ENCODE measurements at regions not wholly inside any gene's neighbourhood (a gene's known extent, or its start where the extent isn't known, plus 50 kb on each side); places are given as distances from the start of the nearest gene placed in this dataset.

DNA sequence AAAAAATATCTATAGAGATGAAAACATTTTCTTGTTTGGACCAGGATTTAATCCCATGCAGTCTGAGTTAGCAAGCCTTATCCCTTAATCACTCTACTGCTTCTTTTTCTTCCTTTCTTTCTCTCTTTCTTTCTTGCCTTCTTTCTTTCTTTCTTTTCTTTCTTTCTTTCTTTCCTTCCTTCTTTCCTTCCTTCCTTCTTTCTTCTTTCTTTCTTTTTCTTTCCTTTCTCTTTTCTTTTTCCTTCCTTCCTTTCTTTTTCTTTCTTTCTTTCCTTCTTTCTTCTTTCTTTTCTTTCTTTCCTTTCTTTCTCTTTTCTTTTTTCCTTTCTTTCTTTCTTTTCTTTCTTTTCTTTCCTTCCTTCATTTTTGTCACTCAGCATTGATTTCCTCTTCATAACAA is 434.6 kb downstream of the FAT4 start:
- no peak for TF ChIP-seq POLR2A (IDR thresholded peaks at IDR 0.05)
- TF ChIP-seq, protein P1, sequence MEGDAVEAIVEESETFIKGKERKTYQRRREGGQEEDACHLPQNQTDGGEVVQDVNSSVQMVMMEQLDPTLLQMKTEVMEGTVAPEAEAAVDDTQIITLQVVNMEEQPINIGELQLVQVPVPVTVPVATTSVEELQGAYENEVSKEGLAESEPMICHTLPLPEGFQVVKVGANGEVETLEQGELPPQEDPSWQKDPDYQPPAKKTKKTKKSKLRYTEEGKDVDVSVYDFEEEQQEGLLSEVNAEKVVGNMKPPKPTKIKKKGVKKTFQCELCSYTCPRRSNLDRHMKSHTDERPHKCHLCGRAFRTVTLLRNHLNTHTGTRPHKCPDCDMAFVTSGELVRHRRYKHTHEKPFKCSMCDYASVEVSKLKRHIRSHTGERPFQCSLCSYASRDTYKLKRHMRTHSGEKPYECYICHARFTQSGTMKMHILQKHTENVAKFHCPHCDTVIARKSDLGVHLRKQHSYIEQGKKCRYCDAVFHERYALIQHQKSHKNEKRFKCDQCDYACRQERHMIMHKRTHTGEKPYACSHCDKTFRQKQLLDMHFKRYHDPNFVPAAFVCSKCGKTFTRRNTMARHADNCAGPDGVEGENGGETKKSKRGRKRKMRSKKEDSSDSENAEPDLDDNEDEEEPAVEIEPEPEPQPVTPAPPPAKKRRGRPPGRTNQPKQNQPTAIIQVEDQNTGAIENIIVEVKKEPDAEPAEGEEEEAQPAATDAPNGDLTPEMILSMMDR (IDR thresholded peaks at IDR 0.05): no peak
- no peak for DNase-seq (ENCODE audit: low spot score in 2 of 2)
- intact Hi-C loops (cut with DNase I; ENCODE audit: low total_unique reads): no loop called here

DNA sequence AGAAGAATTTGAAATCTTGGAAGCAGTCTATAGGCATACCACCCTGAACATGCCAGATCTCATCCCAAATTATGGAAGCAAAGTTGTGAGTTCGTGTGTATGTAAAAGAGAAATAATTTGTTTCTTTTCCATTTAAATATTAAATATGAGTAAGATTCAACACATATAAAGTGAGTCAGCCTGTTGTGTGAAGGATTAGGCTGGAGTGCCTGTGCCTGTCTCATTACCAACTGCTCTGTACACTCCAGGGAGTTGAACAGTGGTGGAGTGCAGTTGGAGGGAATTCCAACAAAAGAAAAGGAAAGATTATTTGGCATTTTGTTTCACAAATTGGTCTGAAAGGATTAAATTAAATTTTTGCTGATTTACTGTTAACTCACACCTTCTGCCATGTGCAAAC is 435.6 kb downstream of the FAT4 start:
- H3K4me3 ChIP-seq (ENCODE audit: low read depth, poor library complexity, severe bottlenecking): no peak overlapping the region
- no peak for DNase-seq (ENCODE audit: low spot score in 2 of 2)
- intact Hi-C loops (cut with DNase I; ENCODE audit: low total_unique reads): no loop called here
- WGBS, 2 donors: 40 to 44% methylated on average over 1 of the region's 1 CpG
- no peak for TF ChIP-seq POLR2A (IDR thresholded peaks at IDR 0.05)
- TF ChIP-seq, protein P1 (IDR thresholded peaks at IDR 0.05): no peak

More for the DNA sequence above, 434.6 kb downstream of the FAT4 start:
- H3K4me3 ChIP-seq (ENCODE audit: low read depth, poor library complexity, severe bottlenecking): no peak overlapping the region

GRCh38 chr4:125750828-125751466 is 436.2 kb downstream of the FAT4 start:
- no peak for TF ChIP-seq POLR2A (IDR thresholded peaks at IDR 0.05)
- TF ChIP-seq, protein P1 (IDR thresholded peaks at IDR 0.05): no peak
- 44 to 59% methylated on average over 6 of the region's 6 CpGs for WGBS, 2 donors
- DNase-seq (ENCODE audit: low spot score in 2 of 2): no peak
- intact Hi-C loops (cut with DNase I; ENCODE audit: low total_unique reads): no loop called here
- H3K4me3 ChIP-seq (ENCODE audit: low read depth, poor library complexity, severe bottlenecking): no peak overlapping the region

DNA sequence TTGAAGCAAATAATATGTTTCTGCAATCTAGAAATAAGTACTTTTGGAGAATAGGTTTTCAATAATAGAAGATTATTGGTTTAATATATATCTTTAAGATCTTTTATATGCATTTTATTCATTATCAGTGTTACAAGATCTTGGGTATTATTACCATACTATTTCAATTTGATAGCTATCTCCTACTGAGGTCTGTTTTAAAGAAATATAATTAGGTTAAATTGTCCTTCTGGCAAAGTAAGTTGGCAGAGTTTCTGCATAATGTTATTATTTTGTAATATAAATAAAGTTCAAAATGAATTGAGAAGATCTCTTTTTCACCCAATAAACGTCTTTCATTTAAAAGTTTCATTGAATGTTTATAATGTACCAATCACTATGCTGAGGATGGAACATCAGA is 443.7 kb downstream of the FAT4 start:
- TF ChIP-seq POLR2A (IDR thresholded peaks at IDR 0.05): no peak
- TF ChIP-seq, protein P1 (IDR thresholded peaks at IDR 0.05): no peak
- 45 to 52% methylated on average over 1 of the region's 1 CpG for WGBS, 2 donors
- H3K4me3 ChIP-seq (ENCODE audit: low read depth, poor library complexity, severe bottlenecking): no peak overlapping the region
- no peak for DNase-seq (ENCODE audit: low spot score in 2 of 2)
- intact Hi-C loops (cut with DNase I; ENCODE audit: low total_unique reads): no loop called here

- no peak for TF ChIP-seq POLR2A (IDR thresholded peaks at IDR 0.05)
- TF ChIP-seq, protein P1 (IDR thresholded peaks at IDR 0.05): no peak
- WGBS, 2 donors: 80 to 82% methylated on average over 2 of the region's 2 CpGs
- H3K4me3 ChIP-seq (ENCODE audit: low read depth, poor library complexity, severe bottlenecking): no peak overlapping the region
- intact Hi-C loops (cut with DNase I; ENCODE audit: low total_unique reads): no loop called here
- DNase-seq (ENCODE audit: low spot score in 2 of 2): no peak
These were observed 445.6 kb downstream of the FAT4 start for GRCh38 chr4:125760201-125760819.

DNA sequence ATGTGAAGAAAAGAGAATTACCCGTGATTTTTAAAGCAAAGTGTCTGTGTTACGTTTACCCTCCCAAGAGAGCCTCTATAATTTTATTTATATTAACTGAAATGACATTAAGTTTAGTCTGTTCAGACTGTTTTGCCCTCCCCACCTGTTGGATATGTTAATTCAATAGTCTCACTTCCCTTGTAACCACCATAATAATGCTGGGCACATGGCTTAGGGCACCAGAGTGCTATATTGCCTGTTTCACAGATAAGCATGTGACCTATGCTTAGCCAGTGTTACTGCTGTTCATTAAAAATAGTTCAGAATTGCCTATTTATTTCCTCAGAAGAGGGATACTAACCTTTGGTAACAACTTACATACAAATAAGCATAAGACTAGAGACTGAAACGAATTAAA is 446.2 kb downstream of the FAT4 start:
- no peak for TF ChIP-seq POLR2A (IDR thresholded peaks at IDR 0.05)
- TF ChIP-seq, protein P1 (IDR thresholded peaks at IDR 0.05): no peak
- no peak for DNase-seq (ENCODE audit: low spot score in 2 of 2)
- intact Hi-C loops (cut with DNase I; ENCODE audit: low total_unique reads): no loop called here
- 81% methylated on average over 3 of the region's 3 CpGs for WGBS, 2 donors
- H3K4me3 ChIP-seq (ENCODE audit: low read depth, poor library complexity, severe bottlenecking): no peak overlapping the region

All from lower leg skin (tissue), 4 donors.